Stimulated activated CD4-positive, alpha-beta T cell treated with anti-CD3 and anti-CD28 coated beads, Interleukin-1b, Interleukin-23, amount 100 ng/mL, for 48 hours (primary cell): ENCODE measurements at regions not wholly inside any gene's neighbourhood (a gene's known extent, or its start where the extent isn't known, plus 50 kb on each side); places are given as distances from the start of the nearest gene placed in this dataset.

Experiments
- DNase-seq: peaks from one replicate; pipeline ENCODE4 v3.0.0-alpha.2; 2020

DNA sequence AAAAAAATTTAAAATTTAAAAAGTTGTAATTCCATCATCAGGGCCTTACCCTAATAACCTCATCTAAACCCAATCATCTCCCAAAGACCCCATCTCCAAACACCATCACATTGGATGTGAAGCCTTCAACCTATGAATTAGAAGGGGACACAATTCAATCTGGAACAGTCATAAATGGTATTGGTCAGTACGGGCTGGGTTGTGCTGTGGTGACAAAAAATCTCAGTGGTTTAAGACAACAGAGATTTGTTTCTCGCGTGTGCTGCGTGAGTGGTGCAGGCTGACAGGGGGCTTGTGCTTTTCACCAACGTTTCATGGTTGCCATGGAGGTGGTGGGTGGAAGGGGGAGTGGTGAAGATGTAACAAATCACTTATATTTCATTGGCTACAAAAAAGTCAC is 174.5 kb downstream of the INHBB start:
- DNase-seq = no peak

DNA sequence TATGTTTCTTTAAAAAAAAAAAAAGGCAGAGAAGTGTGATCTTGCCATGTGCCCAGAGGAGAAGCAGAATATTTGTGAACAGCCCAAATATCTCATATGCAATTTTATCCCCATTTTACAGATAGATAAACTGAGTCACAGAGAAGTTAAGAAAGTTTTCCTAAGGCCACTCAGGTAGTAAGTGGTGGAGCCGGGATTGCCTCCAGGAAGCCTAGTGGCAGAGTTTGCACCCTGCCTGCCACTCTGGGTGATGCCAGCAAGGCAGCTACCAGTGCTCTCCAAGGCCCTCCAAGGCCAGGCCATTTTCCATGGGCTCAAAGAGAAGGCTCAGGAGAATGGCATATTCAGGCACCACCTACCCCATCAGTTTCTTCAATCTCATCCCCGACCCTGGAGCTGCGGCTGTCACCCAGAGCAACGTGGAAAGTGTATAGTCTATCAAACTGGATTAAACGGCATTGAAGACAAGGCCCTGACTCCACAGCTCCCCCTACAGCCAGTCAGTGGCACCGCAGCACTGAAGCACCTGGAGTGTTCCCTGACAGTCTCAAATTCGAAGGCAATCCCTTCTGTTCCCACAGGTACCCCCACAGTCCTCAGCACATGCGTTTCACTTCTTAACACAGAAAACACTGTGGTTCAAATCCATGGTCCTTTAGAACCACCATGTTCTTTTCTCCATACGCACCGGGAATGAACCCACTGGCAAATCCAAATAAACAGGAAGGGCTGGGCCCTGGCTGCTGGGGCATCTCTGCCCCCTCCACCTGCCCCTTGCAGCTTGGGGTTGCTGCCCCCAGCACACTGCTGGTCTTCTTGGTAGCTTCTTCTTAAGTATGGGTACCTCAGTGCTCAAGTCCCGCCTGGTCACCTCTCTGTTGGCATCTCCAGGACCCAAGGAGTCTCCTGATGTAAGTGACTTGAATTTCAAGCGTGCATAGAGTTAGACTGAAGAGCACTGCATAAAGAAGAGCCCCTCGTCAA is 175.3 kb downstream of the INHBB start:
- peak; percentile 34 for DNase-seq

DNA sequence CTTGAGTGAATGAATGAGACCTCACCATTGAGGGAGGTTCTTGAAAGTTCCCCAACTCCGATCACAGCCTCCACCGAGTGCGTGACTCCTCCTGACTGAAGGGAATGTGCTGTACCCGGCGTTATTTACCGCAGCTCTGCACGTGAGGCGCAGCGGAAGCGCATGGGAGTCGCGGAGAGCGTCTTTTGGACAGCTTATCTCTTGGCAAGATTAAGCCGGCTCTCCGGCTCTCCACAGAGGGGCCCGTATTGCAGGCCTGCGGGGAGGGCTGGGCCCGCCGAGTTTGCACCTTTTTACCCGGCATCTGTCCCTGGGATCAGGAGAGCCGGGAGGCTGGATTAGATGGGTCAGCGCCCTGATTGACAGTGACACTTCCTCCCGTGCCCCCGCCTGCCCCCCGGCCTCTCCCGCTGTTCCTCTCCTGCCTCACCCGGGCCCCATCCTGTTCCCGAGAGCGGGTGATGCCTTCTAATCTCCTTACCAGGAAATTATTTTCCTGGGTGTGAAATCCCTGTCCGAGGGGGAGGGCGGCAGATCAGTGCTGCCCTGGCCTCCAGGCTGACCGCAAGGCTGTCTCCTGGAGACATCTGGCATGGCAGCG is 176.3 kb downstream of the INHBB start:
- no peak for DNase-seq

DNA sequence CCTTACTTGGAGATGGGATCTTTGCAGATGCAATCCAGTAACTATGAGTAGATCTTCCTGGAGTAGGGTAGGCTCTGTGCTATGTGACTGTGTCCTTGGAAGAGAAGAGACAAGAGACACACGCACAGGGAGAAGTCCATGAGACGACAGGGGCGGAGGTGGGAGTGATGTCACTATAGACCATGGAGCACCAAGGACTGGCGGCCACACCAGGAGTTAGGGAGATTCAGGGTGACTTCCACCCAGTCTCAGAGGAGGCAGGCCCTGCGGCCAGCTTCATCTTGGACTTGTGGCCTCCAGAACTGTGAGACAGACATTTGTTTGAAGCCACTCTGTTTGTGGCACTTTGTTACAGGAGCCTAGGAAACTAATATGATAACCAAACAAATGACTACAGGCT is 177.8 kb downstream of the INHBB start:
- DNase-seq = no peak

DNA sequence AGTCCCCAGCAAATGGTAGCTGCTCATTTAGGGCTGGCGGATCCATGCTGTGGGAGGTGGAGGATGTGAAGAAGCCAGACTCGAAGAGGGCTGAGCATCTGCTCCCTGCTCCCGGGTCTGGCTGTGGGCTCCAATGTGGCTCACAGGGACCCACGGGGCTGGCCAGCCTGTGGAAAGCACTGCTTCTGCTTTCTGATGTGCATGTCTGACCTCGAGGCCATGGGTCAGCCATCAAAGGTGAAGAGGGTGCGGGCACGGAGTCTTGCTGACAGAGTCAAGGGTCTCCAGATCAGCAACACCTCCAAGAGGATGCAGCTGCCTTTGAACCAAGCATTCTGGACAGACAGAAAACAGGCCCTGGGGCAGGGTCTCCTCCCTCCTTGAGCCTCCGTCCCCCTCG is 178.2 kb downstream of the INHBB start:
- no peak for DNase-seq

DNA sequence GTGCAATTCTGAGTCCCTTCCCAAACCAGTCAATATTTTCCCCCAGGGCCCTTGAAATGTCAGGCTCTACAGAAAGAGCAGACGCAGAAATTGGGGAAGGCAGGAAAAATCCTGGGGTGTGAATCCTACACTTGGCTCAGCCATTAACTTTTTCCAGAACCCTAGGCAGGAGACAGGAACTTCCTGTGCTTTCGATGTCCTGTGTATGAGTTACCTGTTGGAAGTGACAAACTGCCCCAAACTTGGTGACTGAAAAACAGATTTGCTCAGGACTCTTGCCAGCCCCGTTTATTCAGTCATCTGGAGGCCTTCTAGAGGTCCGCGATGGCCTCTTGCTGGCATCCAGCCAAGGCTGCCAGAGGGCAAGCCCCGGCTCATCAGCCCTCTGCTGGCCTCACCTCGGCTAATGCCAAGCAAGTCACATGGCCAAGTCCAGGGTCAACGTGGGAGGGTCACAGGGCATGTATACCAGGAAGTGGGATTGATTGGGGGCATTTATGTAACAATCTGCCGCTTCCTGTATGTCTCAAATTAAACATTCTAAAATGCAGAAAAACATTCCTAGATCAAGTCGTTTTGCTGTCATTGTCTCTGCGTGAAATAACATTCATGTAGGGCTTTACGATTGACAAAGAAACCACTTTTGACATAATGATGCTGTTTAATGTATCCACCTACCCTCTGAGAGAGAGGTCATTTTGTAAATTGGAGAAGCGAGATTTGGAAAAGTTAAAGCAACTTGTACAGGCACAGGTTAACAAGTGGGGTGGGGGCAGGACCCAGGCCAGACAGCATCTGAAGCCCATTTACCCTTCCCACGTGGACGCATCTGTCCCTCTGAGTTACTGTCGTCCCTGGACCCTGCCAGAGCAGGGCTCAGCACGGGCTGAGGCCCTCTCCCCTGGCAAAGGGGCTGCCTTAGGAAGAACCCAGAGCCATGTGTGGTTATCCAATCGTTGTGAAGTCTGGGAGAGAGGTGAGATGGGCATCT is 179.4 kb downstream of the INHBB start:
- DNase-seq = no peak

DNA sequence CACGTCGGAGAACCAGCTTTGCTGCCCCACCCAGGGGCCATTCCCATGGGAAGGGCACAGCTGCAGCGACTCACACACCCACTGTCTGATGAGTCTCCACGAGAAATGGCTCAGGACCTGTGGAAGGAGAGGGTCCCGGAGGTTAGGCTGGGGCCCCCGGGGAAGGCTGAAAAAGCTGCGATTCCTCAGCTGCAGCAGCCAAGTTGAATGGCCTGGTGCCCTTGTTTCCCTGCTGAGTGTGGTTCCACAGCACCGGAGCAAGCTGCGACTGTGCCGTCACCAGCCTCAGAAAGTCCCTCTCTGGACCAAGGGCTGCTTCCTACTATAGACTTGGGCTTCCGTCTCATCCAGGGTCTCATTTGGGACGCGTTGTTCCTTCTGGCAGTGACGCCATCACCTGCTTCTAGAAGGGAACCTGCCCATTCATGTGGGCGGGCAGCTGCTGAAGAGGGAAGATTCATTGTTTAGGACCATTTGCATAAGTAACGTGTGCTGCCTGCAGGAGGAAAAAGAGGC is 180.2 kb downstream of the INHBB start:
- DNase-seq = no peak

DNA sequence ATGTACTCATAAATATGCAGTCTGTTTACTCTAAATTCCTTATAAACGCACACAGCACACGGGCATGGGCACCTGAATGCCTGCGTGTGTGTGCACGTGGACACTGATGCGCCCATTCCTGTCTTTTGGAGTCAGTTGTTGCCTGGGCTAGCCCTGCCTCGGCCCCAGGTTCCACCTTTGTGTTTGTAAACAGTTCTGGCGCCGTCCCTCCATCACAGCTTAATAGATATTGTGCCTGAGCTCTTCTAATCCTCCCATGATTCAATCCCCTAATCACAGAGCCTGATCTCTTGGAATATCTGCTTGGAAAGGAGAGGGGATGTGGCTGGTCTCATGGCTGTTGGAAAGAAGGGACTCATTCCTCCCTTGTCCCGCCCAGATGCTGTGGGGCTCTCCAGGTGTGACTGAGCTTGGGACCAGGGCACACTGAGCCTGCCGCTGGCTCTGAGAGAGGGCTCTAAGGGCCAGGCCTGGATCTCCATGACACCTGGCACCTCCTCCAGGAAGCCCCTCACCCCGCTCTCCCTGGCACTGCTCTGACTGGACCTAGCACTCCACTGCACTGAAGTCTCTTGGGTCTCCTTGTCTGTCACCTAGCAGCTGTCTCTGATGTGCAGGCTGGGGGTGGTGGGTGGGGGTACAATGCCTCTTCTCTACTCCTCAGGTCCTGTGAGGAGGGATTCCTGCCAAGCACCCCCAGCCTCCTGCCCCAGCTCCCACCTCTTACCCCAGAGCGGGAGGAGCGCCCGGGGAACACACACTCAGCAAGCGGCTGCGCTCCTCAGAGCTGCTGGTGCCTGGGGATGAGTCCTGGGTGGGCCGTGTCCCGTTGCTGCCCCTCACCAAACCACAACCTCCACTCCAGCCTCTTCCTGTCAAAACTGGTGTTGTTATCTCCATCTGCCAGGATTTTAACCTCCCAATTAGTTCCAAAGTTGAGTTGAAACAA is 181.3 kb downstream of the INHBB start:
- no peak for DNase-seq

DNA sequence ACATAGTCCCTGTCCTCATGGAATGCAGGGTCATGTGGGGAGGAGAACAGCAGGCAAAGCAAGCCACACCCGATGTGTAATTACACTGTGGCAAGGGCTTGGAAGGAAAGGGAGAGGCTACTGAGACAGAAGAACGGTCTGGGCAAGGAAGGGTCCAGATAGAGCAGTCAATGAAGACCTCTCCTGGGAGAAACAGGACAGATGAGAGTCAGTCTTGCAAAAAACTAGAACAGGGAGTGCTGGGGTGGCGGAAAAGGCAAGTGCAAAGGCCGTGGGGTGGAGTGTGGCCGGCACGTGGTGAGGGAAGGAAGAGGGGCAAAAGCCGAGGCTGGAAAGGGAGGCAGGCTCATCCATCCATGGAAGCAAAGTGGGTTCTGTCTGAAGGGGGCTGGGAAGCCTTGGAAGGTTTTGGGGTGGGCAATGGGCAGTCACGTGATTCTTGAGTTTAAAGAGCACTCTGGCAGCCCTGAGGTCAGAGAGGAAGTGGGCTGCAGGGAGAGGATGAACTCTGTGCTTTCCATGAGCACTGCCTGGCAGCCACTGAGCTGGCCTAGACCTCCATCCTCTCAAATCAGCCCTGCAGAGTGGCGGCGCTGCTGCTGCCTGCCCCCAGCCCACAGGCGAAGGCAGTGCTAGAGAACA is 182.2 kb downstream of the INHBB start:
- no peak for DNase-seq

DNA sequence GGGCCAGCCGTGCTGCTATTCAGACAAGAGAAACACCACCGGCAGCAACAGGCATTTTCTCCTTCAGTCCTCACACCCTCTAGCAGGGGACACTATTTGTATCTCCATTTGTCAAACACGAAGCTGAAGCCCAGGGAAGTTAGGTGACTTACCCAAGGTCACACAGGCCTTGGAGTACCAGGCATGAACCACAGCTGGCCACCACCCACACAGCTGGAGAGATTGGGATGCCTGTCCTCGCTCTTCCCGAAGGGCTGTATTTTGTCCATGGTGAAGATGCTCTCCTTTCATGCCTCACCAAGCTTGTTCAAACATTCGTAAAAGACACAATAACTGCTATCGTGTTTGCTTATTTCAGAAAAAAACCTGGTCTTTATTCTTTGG is 182.7 kb downstream of the INHBB start:
- no peak for DNase-seq

DNA sequence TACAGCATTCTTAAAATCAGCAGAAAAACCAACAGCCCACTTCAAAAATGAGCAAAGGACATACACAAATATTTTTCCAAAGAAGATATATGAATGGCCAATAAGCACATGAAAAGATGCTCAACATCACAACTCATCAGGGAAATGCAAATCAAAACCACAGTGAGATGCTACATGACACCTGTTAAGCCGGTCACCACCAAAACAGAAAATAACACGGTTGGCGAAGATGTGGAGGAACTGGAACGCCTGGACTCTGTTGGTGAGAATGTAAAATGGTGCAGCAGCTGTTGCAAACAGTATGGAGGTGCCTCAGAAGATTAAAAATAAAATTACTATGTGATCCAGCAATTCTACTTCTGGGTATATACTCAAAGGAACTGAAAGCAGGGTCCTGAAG is 184.8 kb downstream of the INHBB start:
- no peak for DNase-seq

DNA sequence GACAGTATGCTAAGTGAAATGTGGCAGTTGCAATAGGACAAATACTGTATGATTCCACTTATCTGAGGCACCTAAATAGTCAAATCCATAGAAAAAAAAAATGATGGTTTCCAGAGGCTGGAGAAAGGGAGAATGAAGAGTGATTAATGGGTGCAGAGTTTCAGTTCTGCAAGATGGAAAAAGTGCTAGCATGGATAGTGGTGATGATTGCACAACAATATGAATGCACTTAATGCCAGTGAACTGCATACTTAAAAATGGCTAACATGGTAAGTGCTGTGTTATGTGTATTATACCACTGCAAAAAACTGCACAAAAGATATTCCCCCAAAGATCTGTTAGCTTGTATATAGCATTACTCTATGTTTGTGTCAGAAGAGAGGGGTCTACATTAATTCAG is 185.4 kb downstream of the INHBB start:
- no peak for DNase-seq

DNA sequence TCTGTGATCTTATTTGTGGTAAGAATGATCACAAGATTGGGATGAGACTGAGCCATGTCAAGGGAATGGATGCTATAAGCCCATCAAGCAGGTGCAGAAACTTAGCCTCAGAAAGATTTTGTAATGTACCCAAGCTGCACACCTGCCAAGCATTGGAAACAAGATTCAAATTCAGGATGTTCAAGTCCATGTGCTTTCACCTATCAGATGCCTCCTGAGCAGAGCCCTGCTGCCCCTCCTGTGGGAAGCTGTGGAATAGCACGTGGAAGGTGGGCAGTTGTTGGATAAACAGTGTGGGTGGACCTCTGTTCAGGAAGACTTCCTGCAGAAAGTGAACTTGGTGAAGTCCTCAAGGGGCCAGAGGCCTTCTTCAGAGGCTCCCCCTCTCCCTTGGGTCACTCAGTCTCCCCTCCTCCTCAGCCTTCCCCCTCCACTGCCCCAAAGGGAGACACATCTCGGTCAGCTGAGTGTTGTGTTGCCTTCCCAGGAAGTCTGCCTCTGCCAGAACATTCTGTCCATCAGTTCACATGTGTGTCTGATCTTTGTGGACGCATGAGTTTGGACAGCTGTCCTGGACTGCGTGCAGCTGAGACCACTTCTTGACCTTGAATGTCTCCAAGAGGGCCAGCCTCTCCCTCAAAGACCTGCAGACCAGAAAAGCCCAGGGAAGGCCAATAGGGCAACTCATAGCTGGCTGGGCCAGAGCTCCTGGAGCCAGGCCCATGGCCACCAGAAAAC is 186.1 kb downstream of the INHBB start:
- no peak for DNase-seq

DNA sequence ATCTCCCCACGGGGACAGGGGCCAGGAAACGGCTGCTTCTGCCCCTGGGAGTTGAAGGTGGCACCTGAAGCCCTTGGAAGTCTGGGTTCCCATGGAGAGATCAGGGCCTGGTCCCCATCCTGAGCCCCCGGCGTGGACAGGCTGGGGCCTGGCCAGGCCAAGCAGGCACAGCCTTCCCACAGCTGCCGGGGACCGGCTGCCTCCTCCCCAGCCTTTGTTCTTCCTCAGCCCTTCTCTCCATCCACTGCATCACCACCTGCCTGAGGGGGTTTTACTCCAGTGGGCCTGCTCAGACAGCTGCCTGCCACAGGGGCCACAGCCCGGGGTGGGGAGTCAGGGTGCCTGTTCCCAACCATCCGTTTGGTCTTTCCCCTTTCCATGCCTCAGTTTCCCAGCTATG is 187.7 kb downstream of the INHBB start:
- DNase-seq = no peak

DNA sequence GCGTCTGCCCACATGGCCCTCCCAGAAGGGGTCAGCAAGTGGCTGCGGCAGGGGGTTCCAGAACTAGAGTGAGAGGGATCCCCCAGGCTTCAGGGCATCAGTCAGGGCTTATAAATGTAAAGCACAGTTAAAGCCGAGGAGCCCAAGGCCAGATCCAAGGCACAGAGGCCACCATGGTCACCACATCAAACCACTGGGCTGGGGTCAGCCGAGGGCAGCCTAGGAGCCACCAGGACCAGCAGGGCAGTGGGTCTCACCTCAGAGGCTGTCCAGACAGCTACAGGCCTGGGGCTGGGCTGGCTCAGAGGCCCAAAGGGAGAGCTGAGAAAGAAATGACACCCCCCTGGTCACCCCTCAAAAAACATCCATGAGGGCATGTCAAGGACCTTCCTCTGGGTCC is 188.5 kb downstream of the INHBB start:
- DNase-seq = no peak

DNA sequence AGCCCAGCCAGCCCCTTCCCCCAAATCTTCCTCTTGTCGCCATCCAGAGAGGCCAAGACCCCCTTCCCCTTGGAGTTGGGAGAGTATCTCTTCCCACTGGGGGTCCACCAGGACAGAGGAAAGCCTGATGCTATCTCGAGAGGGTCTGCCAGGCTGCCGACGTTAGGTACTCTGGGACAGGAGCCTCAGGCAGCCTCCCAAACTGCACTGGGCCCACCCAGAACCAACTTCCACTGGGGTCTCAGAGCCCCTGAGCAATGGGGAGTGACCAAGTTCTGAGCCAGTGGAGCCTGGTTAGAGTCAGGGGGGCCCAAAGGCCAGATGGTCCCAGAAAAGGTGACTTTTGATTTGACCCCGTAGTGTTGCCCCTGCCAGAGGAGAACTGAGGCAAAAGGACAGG is 189.1 kb downstream of the INHBB start:
- no peak for DNase-seq

DNA sequence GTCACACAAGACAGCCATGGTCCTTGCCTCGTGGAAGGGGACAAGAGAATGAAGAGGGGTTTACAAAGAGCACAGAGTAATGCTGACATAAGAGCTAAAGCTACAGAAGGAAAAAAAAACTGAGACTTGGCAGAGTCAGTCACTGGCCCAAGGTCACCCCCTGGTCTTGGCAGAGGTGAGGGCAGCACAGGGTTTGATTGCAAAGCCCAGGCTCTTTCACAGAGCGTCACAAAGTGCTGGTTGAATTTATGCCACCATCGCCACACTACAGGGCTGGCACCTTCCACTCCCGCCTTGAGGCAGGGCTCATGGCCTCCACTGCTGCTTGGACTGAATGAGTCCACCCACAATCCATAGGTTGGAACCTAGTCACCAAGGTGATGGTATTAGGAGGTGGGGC is 190.2 kb downstream of the INHBB start:
- DNase-seq = no peak

DNA sequence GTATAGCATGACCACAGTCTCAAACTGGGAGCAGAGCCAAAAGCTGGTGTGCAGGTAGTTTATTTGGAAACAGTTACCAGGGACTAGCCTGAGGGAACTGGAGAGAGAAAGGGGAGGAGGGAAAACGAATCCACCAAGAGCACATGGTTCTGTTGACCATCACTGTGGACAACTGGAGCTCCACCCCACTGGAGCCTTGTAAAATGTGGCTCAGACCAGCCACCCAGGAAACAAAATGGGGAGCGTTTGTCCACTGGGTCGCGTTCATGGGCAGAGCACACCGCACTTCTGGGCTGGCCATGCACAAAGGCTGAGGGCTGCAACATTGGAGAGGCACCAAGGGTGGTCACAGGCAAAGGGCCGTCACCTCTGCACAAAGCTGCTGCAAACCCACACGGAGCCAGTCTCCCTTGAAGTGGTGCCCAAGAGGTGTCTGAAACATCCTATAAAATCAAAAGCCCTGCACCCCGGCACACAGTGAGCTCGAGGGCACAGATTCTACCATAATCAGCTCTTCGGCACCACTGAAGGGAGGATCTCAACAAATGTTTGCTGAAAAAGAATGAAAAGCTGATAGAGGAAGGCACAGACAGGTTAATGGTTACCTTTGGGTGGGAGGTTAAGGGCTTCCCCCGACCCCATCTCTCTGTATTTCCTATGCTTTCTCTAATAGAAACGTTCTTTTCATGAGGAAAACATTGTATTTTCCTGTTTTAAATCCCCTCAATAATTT is 192.9 kb downstream of the INHBB start:
- DNase-seq = no peak

DNA sequence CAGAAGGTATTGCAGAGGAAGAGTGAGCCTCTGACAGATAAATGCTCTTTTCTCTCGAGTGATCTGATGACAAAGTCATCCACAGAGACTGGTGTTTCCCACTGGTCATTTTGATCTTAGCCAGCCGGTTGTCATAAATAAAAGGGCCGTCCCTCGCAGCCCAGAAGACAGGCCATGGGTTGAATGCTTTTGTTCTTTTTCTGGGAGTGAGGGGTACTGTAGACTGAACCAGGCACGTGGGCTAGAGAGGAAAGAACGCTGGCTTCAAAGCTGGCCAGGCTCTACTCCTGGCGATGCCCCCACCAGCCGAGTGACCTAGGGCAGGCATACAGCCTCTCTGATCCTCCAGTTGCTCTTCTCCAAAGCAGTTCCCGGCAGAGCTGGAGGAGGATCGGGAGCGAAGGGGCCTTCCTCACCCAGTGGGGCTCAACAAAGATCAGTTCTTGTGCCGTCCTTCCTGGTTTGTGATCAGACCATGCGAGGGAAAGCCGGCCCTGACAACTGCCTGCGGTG is 193.5 kb downstream of the INHBB start:
- DNase-seq = no peak
